ENCODE measurements at regions not wholly inside any gene's neighbourhood (a gene's known extent, or its start where the extent isn't known, plus 50 kb on each side); places are given as distances from the start of the nearest gene placed in this dataset.

GRCh38 chr7:21198921-21199320 lies 229.0 kb upstream of the SP4 start:
- in situ Hi-C loops (cut with HindIII; ENCODE audit: low sequenced_read_pairs) = no loop called here

- in situ Hi-C loops (cut with HindIII; ENCODE audit: low sequenced_read_pairs) = no loop called here
Observed at GRCh38 chr7:21200503-21200902, 227.4 kb upstream of the SP4 start.

GRCh38 chr7:21214657-21215056 lies 213.2 kb upstream of the SP4 start:
- in situ Hi-C loops (cut with HindIII; ENCODE audit: low sequenced_read_pairs) = no loop called here

- in situ Hi-C loops (cut with HindIII; ENCODE audit: low sequenced_read_pairs) = no loop called here
Observed at GRCh38 chr7:21215307-21215706, 212.6 kb upstream of the SP4 start.

GRCh38 chr7:21217365-21217764 lies 210.5 kb upstream of the SP4 start:
- in situ Hi-C loops (cut with HindIII; ENCODE audit: low sequenced_read_pairs) = no loop called here

- in situ Hi-C loops (cut with HindIII; ENCODE audit: low sequenced_read_pairs) = no loop called here
Observed at GRCh38 chr7:21218155-21218554, 209.7 kb upstream of the SP4 start.

GRCh38 chr7:21221130-21221529 lies 206.8 kb upstream of the SP4 start:
- in situ Hi-C loops (cut with HindIII; ENCODE audit: low sequenced_read_pairs) = no loop called here

- in situ Hi-C loops (cut with HindIII; ENCODE audit: low sequenced_read_pairs) = no loop called here
Observed at GRCh38 chr7:21238400-21239116, 189.3 kb upstream of the SP4 start.

GRCh38 chr7:21243265-21243664 lies 184.6 kb upstream of the SP4 start:
- in situ Hi-C loops (cut with HindIII; ENCODE audit: low sequenced_read_pairs) = no loop called here

GRCh38 chr7:21251151-21251800 lies 176.6 kb upstream of the SP4 start:
- in situ Hi-C loops (cut with HindIII; ENCODE audit: low sequenced_read_pairs) = loop anchor here (5.0 kb wide), 1 partner anchor 59 kb away; no protein-coding TSS in a partner anchor

- in situ Hi-C loops (cut with HindIII; ENCODE audit: low sequenced_read_pairs) = loop anchor here (5.0 kb wide), 1 partner anchor 62 kb away; no protein-coding TSS in a partner anchor
Observed at GRCh38 chr7:21253740-21254687, 173.9 kb upstream of the SP4 start.

GRCh38 chr7:21256310-21256877 lies 171.5 kb upstream of the SP4 start:
- in situ Hi-C loops (cut with HindIII; ENCODE audit: low sequenced_read_pairs) = no loop called here

GRCh38 chr7:21260939-21261338 lies 166.9 kb upstream of the SP4 start:
- in situ Hi-C loops (cut with HindIII; ENCODE audit: low sequenced_read_pairs) = no loop called here

- in situ Hi-C loops (cut with HindIII; ENCODE audit: low sequenced_read_pairs) = no loop called here
Observed at GRCh38 chr7:21261627-21262594, 166.0 kb upstream of the SP4 start.

- in situ Hi-C loops (cut with HindIII; ENCODE audit: low sequenced_read_pairs) = no loop called here
Observed at GRCh38 chr7:21269021-21269420, 158.9 kb upstream of the SP4 start.

GRCh38 chr7:21276471-21277035 lies 151.3 kb upstream of the SP4 start:
- in situ Hi-C loops (cut with HindIII; ENCODE audit: low sequenced_read_pairs) = no loop called here

- in situ Hi-C loops (cut with HindIII; ENCODE audit: low sequenced_read_pairs) = no loop called here
Observed at GRCh38 chr7:21278944-21279343, 148.9 kb upstream of the SP4 start.

GRCh38 chr7:21281193-21281592 lies 146.7 kb upstream of the SP4 start:
- in situ Hi-C loops (cut with HindIII; ENCODE audit: low sequenced_read_pairs) = no loop called here

- in situ Hi-C loops (cut with HindIII; ENCODE audit: low sequenced_read_pairs) = no loop called here
Observed at GRCh38 chr7:21293771-21294170, 134.1 kb upstream of the SP4 start.

- in situ Hi-C loops (cut with HindIII; ENCODE audit: low sequenced_read_pairs) = no loop called here
Observed at GRCh38 chr7:21299766-21300165, 128.1 kb upstream of the SP4 start.
